ENCODE measurements at regions not wholly inside any gene's neighbourhood (a gene's known extent, or its start where the extent isn't known, plus 50 kb on each side); places are given as distances from the start of the nearest gene placed in this dataset.

DNA sequence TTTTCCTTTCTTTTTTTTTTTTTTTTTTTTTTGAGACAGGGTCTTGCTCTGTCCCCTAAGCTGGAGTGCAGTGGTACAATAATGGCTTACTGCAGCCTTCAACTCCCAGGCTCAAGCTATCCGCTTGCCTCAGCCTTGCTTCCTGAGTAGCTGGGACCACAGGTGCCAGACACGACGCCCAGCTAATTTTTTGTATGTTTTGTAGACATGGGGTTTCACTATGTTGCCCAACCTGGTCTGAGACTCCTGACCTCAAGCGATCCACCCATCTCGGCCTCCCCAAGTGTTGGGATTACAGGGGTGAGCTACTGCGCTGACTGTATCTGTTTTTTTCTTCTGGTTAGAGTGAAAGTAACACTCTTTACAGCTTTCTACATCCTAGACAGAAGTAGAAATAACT is 167.9 kb upstream of the FOXN2 start (continued):
- TF ChIP-seq, protein P1, sequence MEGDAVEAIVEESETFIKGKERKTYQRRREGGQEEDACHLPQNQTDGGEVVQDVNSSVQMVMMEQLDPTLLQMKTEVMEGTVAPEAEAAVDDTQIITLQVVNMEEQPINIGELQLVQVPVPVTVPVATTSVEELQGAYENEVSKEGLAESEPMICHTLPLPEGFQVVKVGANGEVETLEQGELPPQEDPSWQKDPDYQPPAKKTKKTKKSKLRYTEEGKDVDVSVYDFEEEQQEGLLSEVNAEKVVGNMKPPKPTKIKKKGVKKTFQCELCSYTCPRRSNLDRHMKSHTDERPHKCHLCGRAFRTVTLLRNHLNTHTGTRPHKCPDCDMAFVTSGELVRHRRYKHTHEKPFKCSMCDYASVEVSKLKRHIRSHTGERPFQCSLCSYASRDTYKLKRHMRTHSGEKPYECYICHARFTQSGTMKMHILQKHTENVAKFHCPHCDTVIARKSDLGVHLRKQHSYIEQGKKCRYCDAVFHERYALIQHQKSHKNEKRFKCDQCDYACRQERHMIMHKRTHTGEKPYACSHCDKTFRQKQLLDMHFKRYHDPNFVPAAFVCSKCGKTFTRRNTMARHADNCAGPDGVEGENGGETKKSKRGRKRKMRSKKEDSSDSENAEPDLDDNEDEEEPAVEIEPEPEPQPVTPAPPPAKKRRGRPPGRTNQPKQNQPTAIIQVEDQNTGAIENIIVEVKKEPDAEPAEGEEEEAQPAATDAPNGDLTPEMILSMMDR (IDR thresholded peaks at IDR 0.05 in 2 of 3, conservative IDR thresholded peaks at IDR 0.05 in 1 of 3; ENCODE audit: borderline replicate concordance in 1 of 3, insufficient read depth in 1 of 3, low read depth in 2 of 3, low read length in 2 of 3), result no peak
- no peak for TF ChIP-seq ZFX (IDR thresholded peaks at IDR 0.05)

DNA sequence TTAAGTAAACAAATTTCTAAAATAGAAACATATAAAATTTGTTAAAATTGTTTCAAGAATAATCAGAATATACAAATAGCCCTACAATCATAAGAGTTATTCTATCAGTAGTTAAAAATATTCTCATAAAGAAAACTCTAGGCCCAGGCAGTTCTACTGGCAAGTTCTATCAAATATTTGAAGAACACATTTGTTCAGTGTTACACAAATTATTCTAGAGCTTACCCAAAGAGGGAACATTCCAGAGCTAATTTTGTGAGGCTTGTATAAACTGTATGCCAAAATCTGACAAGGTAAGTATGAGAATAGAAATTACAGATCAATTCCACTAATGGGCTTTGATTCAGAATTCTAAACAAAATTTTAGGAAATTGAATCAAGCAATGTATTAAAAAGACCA is 166.8 kb upstream of the FOXN2 start:
- no TSS peak for BruUV-seq (replicated peaks)
- POLR2A ChIA-PET, result no interaction called here
- Histone ChIP-seq H3K79me2 (ENCODE audit: insufficient read depth, low read length) (no peaks in the 10 kb centered on the region), H3K27me3 (ENCODE audit: insufficient read depth, low read length) (no peaks in the 10 kb centered on the region), H3K9ac (ENCODE audit: low read length) (no peak overlapping the region), H3K27ac (ENCODE audit: low read depth, low read length) (no peak overlapping the region), H3K9me2 (ENCODE audit: insufficient read depth) (no peaks in the 10 kb centered on the region), H3K36me3 (ENCODE audit: control insufficient read depth in 1 of 2, insufficient read depth in 2 of 2, low read length in 2 of 2) (no peaks in the 10 kb centered on the region), H3K4me3 (replicated peaks in 1 of 2; ENCODE audit: low read depth in 1 of 2, low read length in 2 of 2) (no peak overlapping the region), H2AFZ (ENCODE audit: low read depth, low read length, poor library complexity, severe bottlenecking) (no peak overlapping the region), H3K4me1 (ENCODE audit: control insufficient read depth in 1 of 2, insufficient read depth in 2 of 2, low read length in 2 of 2) (no peaks in the 10 kb centered on the region), H3K9me3 (ENCODE audit: control insufficient read depth in 1 of 2, insufficient read depth in 1 of 2, low read depth in 1 of 2, low read length in 2 of 2) (no peaks in the 10 kb centered on the region), H3K4me2 (ENCODE audit: low read length) (no peak overlapping the region), H4K20me1 (ENCODE audit: insufficient read depth) (no peaks in the 10 kb centered on the region)
- TF ChIP-seq EZH2phosphoT487 (IDR thresholded peaks at IDR 0.05; ENCODE audit: borderline replicate concordance) (no peak), YY1 (IDR thresholded peaks at IDR 0.05; ENCODE audit: extremely low read depth, insufficient replicate concordance, low read depth, low read length) (no peak), SIN3A (IDR thresholded peaks at IDR 0.05; ENCODE audit: low read depth) (no peak), EZH2 (IDR thresholded peaks at IDR 0.05) (no peak), ZNF274 (IDR thresholded peaks at IDR 0.05; ENCODE audit: low read depth, low read length) (no peak)
- TF ChIP-seq, protein P2, sequence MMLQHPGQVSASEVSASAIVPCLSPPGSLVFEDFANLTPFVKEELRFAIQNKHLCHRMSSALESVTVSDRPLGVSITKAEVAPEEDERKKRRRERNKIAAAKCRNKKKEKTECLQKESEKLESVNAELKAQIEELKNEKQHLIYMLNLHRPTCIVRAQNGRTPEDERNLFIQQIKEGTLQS (IDR thresholded peaks at IDR 0.05), result no peak
- ATAC-seq, result no peak
- no peak for DNase-seq (ENCODE audit: low read depth, low spot score)
- CTCF ChIA-PET, result no interaction called here
- intact Hi-C loops (cut with micrococcal nuclease), result no loop called here
- RAD21 ChIA-PET (ENCODE audit: low non-redundant PET in 1 of 2, low total read pairs in 2 of 2, uncharacterized antibody in 2 of 2, unreplicated experiment in 2 of 2), result no interaction called here
